ENCODE measurements at regions not wholly inside any gene's neighbourhood (a gene's known extent, or its start where the extent isn't known, plus 50 kb on each side); places are given as distances from the start of the nearest gene placed in this dataset.
A peak's percentile ranks its signal among the peaks of the same experiment; 100 is the strongest.

GRCh38 chr18:22056950-22057349 lies 112.4 kb upstream of the GATA6 start:
- no peak overlapping the region for H3K27ac ChIP-seq
- TF ChIP-seq CTCF (IDR thresholded peaks at IDR 0.05; ENCODE audit: low read depth, low read length) = no peak
- no peak overlapping the region for H3K4me3 ChIP-seq
- DNase-seq (ENCODE audit: low read depth in 1 of 2, low spot score in 1 of 2) = no peak
- no peaks in the 10 kb centered on the region for H3K27me3 ChIP-seq
- H3K36me3 ChIP-seq = no peaks in the 10 kb centered on the region
- no peaks in the 10 kb centered on the region for H3K4me1 ChIP-seq (ENCODE audit: low read depth)
- H3K9me3 ChIP-seq (ENCODE audit: low read depth) = no peaks in the 10 kb centered on the region

- H3K9me3 ChIP-seq (ENCODE audit: low read depth) = no peaks in the 10 kb centered on the region
- TF ChIP-seq CTCF (IDR thresholded peaks at IDR 0.05; ENCODE audit: low read depth, low read length) = no peak
- no peaks in the 10 kb centered on the region for H3K36me3 ChIP-seq
- no peaks in the 10 kb centered on the region for H3K4me1 ChIP-seq (ENCODE audit: low read depth)
- peak in 1 of 2 donors; percentile 4 for DNase-seq (ENCODE audit: low read depth in 1 of 2, low spot score in 1 of 2)
- H3K27me3 ChIP-seq = no peaks in the 10 kb centered on the region
- H3K27ac ChIP-seq = peak overlapping the region; percentile 58
- H3K4me3 ChIP-seq = no peak overlapping the region
Observed at GRCh38 chr18:22057908-22058527, 111.4 kb upstream of the GATA6 start.

GRCh38 chr18:22060361-22060760 lies 109.0 kb upstream of the GATA6 start:
- H3K4me3 ChIP-seq = no peak overlapping the region
- no peak for TF ChIP-seq CTCF (IDR thresholded peaks at IDR 0.05; ENCODE audit: low read depth, low read length)
- DNase-seq (ENCODE audit: low read depth in 1 of 2, low spot score in 1 of 2) = no peak
- H3K27ac ChIP-seq = no peak overlapping the region
- no peaks in the 10 kb centered on the region for H3K4me1 ChIP-seq (ENCODE audit: low read depth)
- no peaks in the 10 kb centered on the region for H3K36me3 ChIP-seq
- H3K27me3 ChIP-seq = no peaks in the 10 kb centered on the region
- no peaks in the 10 kb centered on the region for H3K9me3 ChIP-seq (ENCODE audit: low read depth)

GRCh38 chr18:22063102-22063501 lies 106.3 kb upstream of the GATA6 start:
- Histone ChIP-seq H3K27me3 (no peaks in the 10 kb centered on the region), H3K4me3 (no peak overlapping the region), H3K27ac (peak overlapping the region; percentile 62), H3K9me3 (ENCODE audit: low read depth) (no peaks in the 10 kb centered on the region), H3K4me1 (ENCODE audit: low read depth) (no peaks in the 10 kb centered on the region), H3K36me3 (no peaks in the 10 kb centered on the region)
- TF ChIP-seq CTCF (IDR thresholded peaks at IDR 0.05; ENCODE audit: low read depth, low read length) = no peak
- no peak for DNase-seq (ENCODE audit: low read depth in 1 of 2, low spot score in 1 of 2)

GRCh38 chr18:22063672-22064071 lies 105.7 kb upstream of the GATA6 start:
- DNase-seq (ENCODE audit: low read depth in 1 of 2, low spot score in 1 of 2) = no peak
- Histone ChIP-seq H3K36me3 (no peaks in the 10 kb centered on the region), H3K4me1 (ENCODE audit: low read depth) (no peaks in the 10 kb centered on the region), H3K27me3 (no peaks in the 10 kb centered on the region), H3K4me3 (no peak overlapping the region), H3K27ac (no peak overlapping the region), H3K9me3 (ENCODE audit: low read depth) (no peaks in the 10 kb centered on the region)
- no peak for TF ChIP-seq CTCF (IDR thresholded peaks at IDR 0.05; ENCODE audit: low read depth, low read length)
